ENCODE measurements at regions not wholly inside any gene's neighbourhood (a gene's known extent, or its start where the extent isn't known, plus 50 kb on each side); places are given as distances from the start of the nearest gene placed in this dataset.

- Mint-ChIP-seq H3K4me1 (ENCODE audit: low read depth) (no peaks in the 10 kb centered on the region), H3K4me3 (no peak overlapping the region), H3K27ac (no peak overlapping the region), H3K9me3 (peaks cover 4% of the 10 kb centered on the region), H3K36me3 (no peaks in the 10 kb centered on the region), H3K27me3 (peaks cover 1% of the 10 kb centered on the region)
- ChIA-PET POLR2A (no interaction called here), CTCF (no interaction called here)
- intact Hi-C loops (cut with micrococcal nuclease) = loop anchor here (10.0 kb wide), 1 partner anchor 75 kb away; no protein-coding TSS in a partner anchor
- no peak for DNase-seq
Measured at GRCh38 chr15:29420188-29420587, 150.6 kb upstream of the NSMCE3 start.

GRCh38 chr15:29418931-29419330 is 149.3 kb upstream of the NSMCE3 start:
- Mint-ChIP-seq H3K9me3 (peaks cover 2% of the 10 kb centered on the region), H3K36me3 (no peaks in the 10 kb centered on the region), H3K4me3 (no peak overlapping the region), H3K27me3 (peaks cover 1% of the 10 kb centered on the region), H3K4me1 (ENCODE audit: low read depth) (no peaks in the 10 kb centered on the region), H3K27ac (no peak overlapping the region)
- DNase-seq = no peak
- intact Hi-C loops (cut with micrococcal nuclease) = no loop called here
- ChIA-PET CTCF (no interaction called here), POLR2A (no interaction called here)

- Mint-ChIP-seq H3K4me1 (ENCODE audit: low read depth) (no peaks in the 10 kb centered on the region), H3K9me3 (peaks cover 2% of the 10 kb centered on the region), H3K4me3 (no peak overlapping the region), H3K27ac (no peak overlapping the region), H3K27me3 (peaks cover 1% of the 10 kb centered on the region), H3K36me3 (no peaks in the 10 kb centered on the region)
- ChIA-PET CTCF (no interaction called here), POLR2A (no interaction called here)
- intact Hi-C loops (cut with micrococcal nuclease) = no loop called here
- no peak for DNase-seq
Measured at GRCh38 chr15:29418178-29418577, 148.6 kb upstream of the NSMCE3 start.

GRCh38 chr15:29411299-29411698 is 141.7 kb upstream of the NSMCE3 start:
- no peak for DNase-seq
- H3K9me3 Mint-ChIP-seq = no peaks in the 10 kb centered on the region
- no peaks in the 10 kb centered on the region for H3K36me3 Mint-ChIP-seq
- intact Hi-C loops (cut with micrococcal nuclease) = no loop called here
- no peaks in the 10 kb centered on the region for H3K4me1 Mint-ChIP-seq (ENCODE audit: low read depth)
- H3K27me3 Mint-ChIP-seq = peaks cover 10% of the 10 kb centered on the region
- H3K27ac Mint-ChIP-seq = no peak overlapping the region
- no peak overlapping the region for H3K4me3 Mint-ChIP-seq
- POLR2A ChIA-PET = no interaction called here
- CTCF ChIA-PET = no interaction called here

- Mint-ChIP-seq H3K4me3 (no peak overlapping the region), H3K27ac (no peak overlapping the region), H3K4me1 (ENCODE audit: low read depth) (no peaks in the 10 kb centered on the region), H3K36me3 (no peaks in the 10 kb centered on the region), H3K9me3 (no peaks in the 10 kb centered on the region), H3K27me3 (peaks cover 10% of the 10 kb centered on the region)
- POLR2A ChIA-PET = no interaction called here
- no peak for DNase-seq
- intact Hi-C loops (cut with micrococcal nuclease) = no loop called here
- CTCF ChIA-PET = no interaction called here
Measured at GRCh38 chr15:29410338-29410737, 140.7 kb upstream of the NSMCE3 start.

GRCh38 chr15:29409890-29410289 is 140.3 kb upstream of the NSMCE3 start:
- no peak for DNase-seq
- ChIA-PET POLR2A (no interaction called here), CTCF (no interaction called here)
- H3K4me1 Mint-ChIP-seq (ENCODE audit: low read depth) = no peaks in the 10 kb centered on the region
- no peak overlapping the region for H3K27ac Mint-ChIP-seq
- peaks cover 10% of the 10 kb centered on the region for H3K27me3 Mint-ChIP-seq
- H3K36me3 Mint-ChIP-seq = no peaks in the 10 kb centered on the region
- intact Hi-C loops (cut with micrococcal nuclease) = no loop called here
- no peaks in the 10 kb centered on the region for H3K9me3 Mint-ChIP-seq
- no peak overlapping the region for H3K4me3 Mint-ChIP-seq

GRCh38 chr15:29405564-29405963 is 135.9 kb upstream of the NSMCE3 start:
- Mint-ChIP-seq H3K4me3 (no peak overlapping the region), H3K27ac (no peak overlapping the region), H3K36me3 (no peaks in the 10 kb centered on the region), H3K4me1 (ENCODE audit: low read depth) (no peaks in the 10 kb centered on the region), H3K27me3 (peaks cover 3% of the 10 kb centered on the region), H3K9me3 (no peaks in the 10 kb centered on the region)
- CTCF ChIA-PET = no interaction called here
- no peak for DNase-seq
- POLR2A ChIA-PET = no interaction called here
- intact Hi-C loops (cut with micrococcal nuclease) = no loop called here

- no peaks in the 10 kb centered on the region for H3K9me3 Mint-ChIP-seq
- intact Hi-C loops (cut with micrococcal nuclease) = no loop called here
- peaks cover 3% of the 10 kb centered on the region for H3K27me3 Mint-ChIP-seq
- H3K4me1 Mint-ChIP-seq (ENCODE audit: low read depth) = no peaks in the 10 kb centered on the region
- H3K36me3 Mint-ChIP-seq = no peaks in the 10 kb centered on the region
- no peak overlapping the region for H3K4me3 Mint-ChIP-seq
- no peak overlapping the region for H3K27ac Mint-ChIP-seq
- POLR2A ChIA-PET = no interaction called here
- CTCF ChIA-PET = no interaction called here
- DNase-seq = no peak
Measured at GRCh38 chr15:29403772-29404171, 134.2 kb upstream of the NSMCE3 start.

GRCh38 chr15:29401644-29402043 is 132.0 kb upstream of the NSMCE3 start:
- DNase-seq = no peak
- Mint-ChIP-seq H3K36me3 (no peaks in the 10 kb centered on the region), H3K4me3 (no peak overlapping the region), H3K4me1 (ENCODE audit: low read depth) (no peaks in the 10 kb centered on the region), H3K27ac (no peak overlapping the region), H3K27me3 (peaks cover 5% of the 10 kb centered on the region), H3K9me3 (no peaks in the 10 kb centered on the region)
- POLR2A ChIA-PET = no interaction called here
- CTCF ChIA-PET = no interaction called here
- intact Hi-C loops (cut with micrococcal nuclease) = no loop called here

GRCh38 chr15:29400701-29401100 is 131.1 kb upstream of the NSMCE3 start:
- Mint-ChIP-seq H3K4me1 (ENCODE audit: low read depth) (no peaks in the 10 kb centered on the region), H3K4me3 (no peak overlapping the region), H3K27me3 (peaks cover 5% of the 10 kb centered on the region), H3K36me3 (no peaks in the 10 kb centered on the region), H3K27ac (no peak overlapping the region), H3K9me3 (no peaks in the 10 kb centered on the region)
- intact Hi-C loops (cut with micrococcal nuclease) = no loop called here
- no peak for DNase-seq
- ChIA-PET CTCF (no interaction called here), POLR2A (no interaction called here)

- no peaks in the 10 kb centered on the region for H3K4me1 Mint-ChIP-seq (ENCODE audit: low read depth)
- CTCF ChIA-PET = no interaction called here
- no peak overlapping the region for H3K4me3 Mint-ChIP-seq
- no peak for DNase-seq
- H3K9me3 Mint-ChIP-seq = no peaks in the 10 kb centered on the region
- H3K27ac Mint-ChIP-seq = no peak overlapping the region
- no peaks in the 10 kb centered on the region for H3K36me3 Mint-ChIP-seq
- intact Hi-C loops (cut with micrococcal nuclease) = no loop called here
- peaks cover 3% of the 10 kb centered on the region for H3K27me3 Mint-ChIP-seq
- POLR2A ChIA-PET = no interaction called here
Measured at GRCh38 chr15:29398907-29399306, 129.3 kb upstream of the NSMCE3 start.

- no peak overlapping the region for H3K27ac Mint-ChIP-seq
- POLR2A ChIA-PET = no interaction called here
- CTCF ChIA-PET = interaction anchor here (0.6 kb wide), 1 partner anchor 74 kb away, joined by 3 read pairs; no protein-coding TSS in a partner anchor
- H3K4me1 Mint-ChIP-seq (ENCODE audit: low read depth) = no peaks in the 10 kb centered on the region
- no peak overlapping the region for H3K4me3 Mint-ChIP-seq
- intact Hi-C loops (cut with micrococcal nuclease) = no loop called here
- H3K36me3 Mint-ChIP-seq = no peaks in the 10 kb centered on the region
- H3K27me3 Mint-ChIP-seq = peaks cover 3% of the 10 kb centered on the region
- DNase-seq = no peak
- peaks cover 5% of the 10 kb centered on the region for H3K9me3 Mint-ChIP-seq
Measured at GRCh38 chr15:29396176-29396811, 126.7 kb upstream of the NSMCE3 start.

- Mint-ChIP-seq H3K9me3 (peaks cover 5% of the 10 kb centered on the region), H3K4me3 (no peak overlapping the region), H3K27ac (no peak overlapping the region), H3K36me3 (no peaks in the 10 kb centered on the region), H3K27me3 (peaks cover 3% of the 10 kb centered on the region), H3K4me1 (ENCODE audit: low read depth) (no peaks in the 10 kb centered on the region)
- intact Hi-C loops (cut with micrococcal nuclease) = no loop called here
- DNase-seq = no peak
- POLR2A ChIA-PET = no interaction called here
- CTCF ChIA-PET = no interaction called here
Measured at GRCh38 chr15:29393443-29393842, 123.8 kb upstream of the NSMCE3 start.

- Mint-ChIP-seq H3K27me3 (no peaks in the 10 kb centered on the region), H3K4me3 (no peak overlapping the region), H3K27ac (no peak overlapping the region), H3K4me1 (ENCODE audit: low read depth) (no peaks in the 10 kb centered on the region), H3K36me3 (no peaks in the 10 kb centered on the region), H3K9me3 (peaks cover 5% of the 10 kb centered on the region)
- POLR2A ChIA-PET = no interaction called here
- intact Hi-C loops (cut with micrococcal nuclease) = no loop called here
- DNase-seq = no peak
- CTCF ChIA-PET = no interaction called here
Measured at GRCh38 chr15:29392358-29392757, 122.7 kb upstream of the NSMCE3 start.
